ENCODE measurements at regions not wholly inside any gene's neighbourhood (a gene's known extent, or its start where the extent isn't known, plus 50 kb on each side); places are given as distances from the start of the nearest gene placed in this dataset.
"Not testable (repeated sequence)": the region's sequence is repeated elsewhere in the genome, so short reads cannot be mapped to it uniquely, and the experiment has no call there.

DNA sequence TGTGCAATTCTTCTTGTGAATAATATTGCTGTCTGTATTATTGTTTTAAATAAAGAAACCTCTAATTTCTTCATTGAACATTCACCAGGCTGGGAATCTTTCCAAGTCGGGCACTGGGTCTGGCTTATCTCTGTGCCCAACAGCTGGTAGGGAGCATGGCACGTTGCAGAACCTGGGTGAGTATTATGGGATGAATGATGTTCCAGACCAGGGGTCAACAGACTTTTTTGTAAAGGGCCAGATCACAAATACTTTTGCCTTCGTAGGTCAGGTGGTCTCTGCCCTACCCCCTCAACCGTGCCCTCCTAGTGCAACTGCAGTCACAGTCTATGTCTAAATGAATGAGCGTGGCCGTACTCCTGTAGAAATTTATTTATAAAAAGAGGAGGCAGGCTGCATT lies 81.6 kb upstream of the FOXQ1 start:
- DNase-seq, result no peak

DNA sequence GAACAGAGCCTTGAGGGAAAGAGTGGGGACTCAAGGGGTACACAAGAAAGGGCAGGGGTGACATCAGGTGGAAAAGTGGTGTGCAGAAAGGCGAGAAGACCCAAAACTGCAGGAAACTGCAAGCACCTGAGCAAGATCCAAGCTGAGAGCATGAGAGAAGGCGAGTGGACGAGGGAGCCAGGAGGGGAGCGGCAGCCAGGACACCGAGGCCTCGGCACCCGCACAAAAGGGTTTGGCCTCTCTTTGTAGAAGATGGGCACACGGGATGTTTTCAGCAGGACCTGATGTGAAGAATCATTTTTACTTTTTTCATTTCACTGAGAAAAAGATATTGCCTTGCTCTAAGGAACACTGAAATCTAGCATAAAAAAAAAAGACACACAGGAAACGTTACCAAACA lies 82.1 kb upstream of the FOXQ1 start:
- DNase-seq, result no peak

DNA sequence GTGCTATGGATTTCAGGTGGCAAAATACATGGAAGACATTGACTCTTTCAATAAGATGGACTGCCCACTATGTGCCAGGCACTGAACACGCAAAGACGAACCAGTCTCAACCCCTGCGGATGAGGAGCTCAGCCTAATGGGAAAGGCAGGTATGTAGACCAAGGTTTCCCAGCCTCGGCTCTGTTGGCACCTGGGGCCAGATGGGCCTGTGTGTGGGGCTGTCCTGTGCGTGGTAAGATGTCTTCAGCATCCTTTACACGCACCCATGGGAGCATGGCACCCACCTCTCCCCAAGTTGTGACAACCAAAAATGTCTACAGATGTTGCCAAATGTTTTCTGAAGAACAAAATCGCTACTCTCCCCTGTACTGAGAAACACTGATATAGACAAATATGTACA lies 82.6 kb upstream of the FOXQ1 start:
- no peak for DNase-seq

DNA sequence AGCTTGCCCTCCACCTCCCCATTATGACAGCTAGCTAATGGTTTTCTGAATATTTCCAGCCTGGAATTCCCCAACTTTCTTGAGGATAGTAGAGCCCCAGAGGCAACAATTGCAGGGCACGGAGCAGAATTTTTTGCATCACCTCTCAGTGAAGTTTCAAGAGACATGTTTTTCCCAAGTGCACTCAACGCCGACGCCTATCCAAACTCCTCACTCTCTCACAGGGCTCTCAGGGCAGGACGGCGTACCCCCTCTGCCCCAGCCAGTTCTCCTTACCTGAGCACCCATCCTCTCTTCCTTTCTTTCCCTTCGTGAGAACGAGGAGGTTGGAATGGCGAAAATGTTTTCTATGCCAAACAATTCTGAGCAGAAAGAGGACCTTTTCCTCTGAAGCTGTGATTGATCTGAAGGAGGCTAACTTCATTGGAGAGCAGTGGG lies 83.1 kb upstream of the FOXQ1 start:
- DNase-seq, result no peak

DNA sequence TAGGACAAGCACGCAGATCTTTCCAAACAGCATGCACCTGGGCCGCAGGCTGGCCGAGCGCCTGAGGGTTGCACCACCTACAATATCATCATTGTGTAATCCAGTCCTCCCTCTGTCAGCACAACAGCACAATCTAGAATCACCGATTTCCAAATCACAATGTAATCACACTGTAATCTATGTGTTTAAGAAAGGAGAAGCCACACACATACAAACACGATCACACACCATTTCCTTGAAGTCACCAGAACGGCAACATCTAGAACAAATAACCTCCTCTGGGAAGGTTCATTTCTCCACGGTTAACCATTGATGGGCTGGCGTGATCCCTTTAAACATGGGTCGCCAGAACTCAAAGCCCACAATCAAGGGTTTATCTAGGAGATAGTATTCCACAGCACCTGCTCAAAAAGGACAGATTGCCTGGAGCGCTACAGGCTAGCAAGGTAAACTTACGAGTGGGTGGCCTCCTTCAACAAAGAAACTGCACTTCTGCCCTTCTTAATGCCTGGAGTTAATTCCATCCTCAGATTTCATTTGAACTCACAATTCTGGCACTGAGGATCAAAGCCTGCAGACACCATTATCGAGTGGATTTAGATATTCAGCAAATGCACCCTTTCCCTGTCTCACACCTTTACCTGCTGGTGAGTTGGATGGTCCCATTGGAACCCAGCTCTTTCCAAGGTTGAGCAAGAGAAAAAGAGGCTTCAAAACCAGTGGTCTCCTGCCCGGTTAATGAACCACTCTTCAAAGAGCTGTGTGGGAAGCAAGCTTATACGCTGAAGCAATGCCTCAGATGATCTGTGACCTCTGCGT lies 83.8 kb upstream of the FOXQ1 start:
- no peak for DNase-seq

DNA sequence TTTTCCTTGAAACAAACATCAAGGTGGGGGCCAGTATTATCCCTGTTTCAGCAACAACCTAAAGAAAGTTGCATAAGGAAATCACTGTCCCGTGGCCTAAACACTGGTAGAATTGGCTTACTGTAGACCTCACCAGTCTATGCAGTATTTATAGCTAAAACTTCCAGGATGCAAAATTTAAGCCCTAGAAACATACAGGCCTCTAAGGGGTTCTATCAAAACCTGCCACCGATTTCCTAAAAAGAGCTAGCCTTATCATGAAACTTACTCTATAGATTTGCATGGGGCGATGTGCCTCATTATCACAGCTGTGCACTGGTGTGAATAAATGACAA lies 84.3 kb upstream of the FOXQ1 start:
- DNase-seq, result no peak

DNA sequence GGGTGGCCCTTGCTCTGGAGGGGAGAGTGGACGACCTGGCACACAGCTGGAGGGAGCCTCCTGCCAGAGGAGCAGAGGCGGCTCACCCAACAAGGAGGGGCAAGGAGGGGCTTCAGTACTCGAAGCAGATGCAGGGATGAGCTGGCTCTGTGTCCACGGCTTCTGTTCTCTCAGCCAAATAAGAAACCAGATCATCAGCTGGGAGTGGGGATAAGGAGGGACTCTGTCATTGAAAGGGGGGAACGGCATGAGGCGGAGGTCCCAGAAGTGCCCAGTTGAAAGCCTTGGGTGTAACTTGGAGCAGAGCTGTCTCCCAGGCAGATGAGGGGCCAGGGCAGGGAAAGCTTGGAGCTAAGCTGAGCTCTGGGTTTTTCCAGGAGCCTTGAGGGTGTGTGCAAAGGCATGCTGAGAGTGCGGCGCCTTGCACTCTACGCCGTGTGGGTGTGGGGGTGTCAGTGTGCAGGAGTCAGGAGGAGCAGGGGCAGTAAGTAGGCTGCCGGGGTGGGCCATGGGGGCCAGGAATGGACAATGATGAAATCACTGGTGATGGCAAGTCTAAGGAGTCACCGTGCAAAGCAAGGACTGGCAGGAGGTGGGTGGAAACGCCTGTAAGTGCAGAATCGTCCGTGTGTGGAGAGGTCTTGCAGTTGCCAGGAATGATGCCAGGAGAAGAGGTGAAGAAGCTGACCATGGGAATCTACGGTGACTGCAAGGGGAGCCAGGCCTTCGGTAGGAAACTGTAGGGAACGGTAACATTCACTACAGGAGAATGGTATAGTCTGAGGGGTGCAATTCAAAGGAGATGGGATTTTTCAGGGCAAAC lies 85.4 kb upstream of the FOXQ1 start:
- DNase-seq, result no peak

DNA sequence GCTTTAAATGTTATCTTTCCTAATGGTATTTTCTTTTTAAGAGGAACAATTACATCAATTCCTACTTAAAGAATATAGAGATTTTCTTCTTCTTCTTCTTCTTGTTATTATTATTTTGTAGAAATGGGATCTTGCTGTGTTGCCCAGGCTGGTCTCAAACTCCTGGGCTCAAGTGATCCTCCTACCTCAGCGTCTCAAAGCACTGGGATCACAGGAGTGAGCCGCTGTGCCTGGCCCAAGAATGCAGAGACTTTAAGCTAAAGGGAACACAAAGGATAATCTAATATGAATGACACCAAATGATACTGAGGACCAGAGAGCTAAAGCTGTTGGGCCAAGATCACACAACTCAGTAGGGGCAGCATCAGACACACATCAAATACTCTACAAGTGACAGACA lies 87.4 kb upstream of the FOXQ1 start:
- no peak for DNase-seq

DNA sequence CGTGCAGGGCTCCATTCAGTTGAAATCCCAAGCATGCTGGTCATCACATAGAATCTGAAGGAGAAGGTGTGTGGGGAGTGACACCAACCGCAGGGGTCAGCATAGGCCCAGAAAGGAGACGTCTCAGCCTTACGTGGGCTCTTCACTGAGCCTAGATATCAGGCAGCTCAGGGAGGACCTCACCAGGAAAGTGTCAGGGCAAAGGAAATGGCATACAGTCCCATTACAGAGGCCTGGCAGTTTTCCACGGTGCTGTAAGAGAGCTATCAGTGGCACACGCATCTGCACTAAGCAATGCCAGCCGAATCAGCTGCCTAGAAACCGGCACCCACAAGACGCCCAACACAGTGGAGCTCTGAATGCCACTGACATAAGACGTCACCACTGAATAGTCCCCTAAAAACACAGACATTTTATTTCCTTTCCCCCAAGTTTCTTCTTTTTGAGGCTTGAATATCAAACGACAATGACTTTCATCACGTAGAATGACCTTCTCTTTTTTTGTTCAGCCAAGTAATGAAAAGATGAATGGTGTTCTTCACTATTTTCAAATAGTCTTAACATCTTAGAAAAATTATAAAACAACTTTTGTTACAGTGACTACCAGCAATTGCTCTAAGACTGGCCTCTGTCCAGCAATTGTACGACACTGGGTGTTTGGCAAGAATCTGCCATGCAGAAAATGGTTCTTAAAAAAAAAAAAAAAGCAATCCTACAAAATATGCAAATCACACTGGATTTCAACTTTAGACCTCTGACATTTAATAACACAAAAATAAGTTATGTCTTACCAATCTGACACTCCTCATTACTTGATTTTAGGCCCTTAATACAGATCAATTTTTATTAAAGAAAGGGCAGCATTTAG lies 88.9 kb upstream of the FOXQ1 start:
- DNase-seq, result no peak

DNA sequence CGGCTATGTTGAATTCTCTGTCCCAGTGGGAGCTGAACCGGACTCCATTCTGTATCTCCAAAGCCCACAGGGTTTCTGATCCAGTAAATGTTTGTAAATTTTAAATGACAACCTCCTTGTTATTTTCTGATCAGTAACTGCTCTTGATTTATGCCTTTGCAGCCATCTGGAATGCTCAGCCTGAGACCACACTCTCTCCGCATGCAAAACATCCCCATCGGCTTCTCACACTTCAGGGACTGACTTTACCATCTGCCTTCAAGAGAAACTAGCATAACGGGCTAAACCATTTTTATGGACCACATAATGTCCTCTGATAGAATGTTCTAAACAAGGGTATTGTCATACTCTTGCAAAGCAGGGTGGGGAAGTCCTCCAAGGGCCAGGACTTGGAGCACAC lies 94.5 kb upstream of the FOXQ1 start:
- DNase-seq, result no peak

DNA sequence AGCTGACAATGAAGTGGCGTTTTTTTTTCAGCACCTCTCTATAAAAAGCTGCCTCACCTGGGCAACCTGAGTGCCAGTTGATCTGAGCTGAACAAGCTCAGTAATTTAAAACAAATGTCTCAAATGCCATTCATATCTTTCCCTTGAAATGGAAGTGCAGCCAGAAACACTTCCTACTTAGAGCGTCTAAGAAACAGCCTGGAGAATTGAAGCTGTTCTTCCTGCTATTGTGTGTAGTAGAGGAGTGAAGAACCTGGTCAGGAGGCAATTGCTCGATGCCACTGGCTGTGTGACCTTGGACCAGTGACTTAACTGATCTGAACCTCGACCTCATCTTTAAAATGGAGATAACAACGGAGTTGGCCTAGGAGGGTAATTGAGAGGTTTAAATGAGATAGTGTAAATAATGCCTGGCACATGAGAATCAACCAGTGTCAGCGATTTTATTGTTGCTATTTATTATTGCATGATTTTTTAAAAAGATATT lies 95.4 kb upstream of the FOXQ1 start:
- no peak for DNase-seq

DNA sequence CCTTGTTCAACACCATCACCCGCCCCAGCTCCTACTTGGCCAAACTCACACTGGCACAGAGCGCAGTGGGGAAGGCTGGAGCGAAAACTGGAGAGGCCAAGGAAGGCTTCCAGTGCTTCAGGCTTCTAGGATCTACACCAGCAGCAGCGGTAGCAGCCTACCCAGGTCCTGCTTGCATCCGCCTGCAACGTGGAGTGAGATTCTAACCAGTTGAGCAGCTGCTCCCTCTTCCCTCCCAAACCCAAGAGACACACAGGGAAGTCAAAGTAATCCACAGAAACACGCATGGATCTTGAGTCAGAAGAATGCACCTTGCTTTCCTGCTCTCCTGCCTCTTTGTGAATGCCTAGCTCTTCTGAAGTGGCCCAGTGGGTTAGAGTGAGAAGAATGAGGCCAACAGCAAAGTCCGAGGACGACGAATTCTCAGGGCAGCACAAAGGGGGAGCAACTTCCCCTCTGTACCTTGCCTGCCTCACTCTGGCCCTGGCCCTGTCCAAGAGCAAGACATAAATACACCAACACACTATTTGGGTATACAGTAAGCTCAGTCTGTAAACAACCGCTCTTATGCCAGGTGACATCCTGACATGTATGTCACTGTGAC lies 95.9 kb upstream of the FOXQ1 start:
- no peak for DNase-seq

DNA sequence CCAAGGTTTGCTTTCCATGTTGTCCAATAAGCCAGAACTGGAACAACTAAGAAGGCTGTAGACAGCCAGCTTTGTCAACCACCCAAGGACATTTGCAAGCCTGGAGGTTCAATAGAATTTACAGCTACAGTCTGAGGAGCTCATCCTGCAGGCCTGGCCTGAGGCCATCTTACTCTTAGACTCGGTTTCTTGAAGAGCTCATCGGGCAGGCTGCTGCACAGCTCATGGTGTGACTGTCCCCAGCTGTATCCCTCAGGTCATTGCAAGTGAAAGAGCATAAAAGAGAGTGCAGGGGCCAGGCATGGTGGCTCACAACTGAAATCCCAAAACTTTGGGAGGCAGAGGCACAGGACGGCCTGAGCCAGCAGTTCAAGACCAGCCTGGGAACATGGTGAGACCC lies 96.9 kb upstream of the FOXQ1 start:
- DNase-seq, result no peak

DNA sequence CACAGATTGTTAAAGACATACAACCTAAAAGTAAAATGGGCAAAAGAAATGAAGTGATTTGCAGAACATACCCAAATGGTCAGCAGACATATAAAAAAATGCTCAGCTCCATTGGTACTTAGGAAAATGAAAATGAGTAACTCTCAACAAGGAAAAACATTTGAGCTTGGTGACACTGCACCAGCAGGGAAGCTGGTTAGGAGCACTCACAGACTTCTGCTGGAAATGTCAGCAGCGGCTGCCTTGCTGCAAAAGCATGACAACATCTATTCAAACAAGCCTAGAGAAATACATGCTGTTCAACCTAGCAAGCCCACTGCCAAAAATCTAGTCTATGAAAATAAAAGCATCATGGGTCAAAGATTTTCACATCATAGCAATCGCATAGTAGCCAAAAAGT lies 99.0 kb upstream of the FOXQ1 start:
- no peak for DNase-seq

DNA sequence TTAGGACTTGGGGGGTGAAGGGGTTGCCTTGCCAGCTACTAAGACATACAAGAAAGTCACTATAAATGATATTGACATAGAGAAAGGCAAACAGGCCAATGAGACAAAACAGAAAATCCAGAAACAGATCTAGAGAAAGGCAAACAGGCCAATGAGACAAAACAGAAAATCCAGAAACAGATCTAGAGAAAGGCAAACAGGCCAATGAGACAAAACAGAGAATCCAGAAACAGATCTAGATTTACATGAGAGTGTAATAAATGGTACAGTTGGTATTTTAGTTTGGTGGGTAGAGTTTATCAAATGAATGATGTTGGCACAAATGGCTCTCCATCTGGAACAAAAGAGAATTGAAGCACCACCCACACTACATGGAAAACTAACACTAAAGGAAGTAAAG lies 99.8 kb upstream of the FOXQ1 start:
- not testable (repeated sequence) for DNase-seq

DNA sequence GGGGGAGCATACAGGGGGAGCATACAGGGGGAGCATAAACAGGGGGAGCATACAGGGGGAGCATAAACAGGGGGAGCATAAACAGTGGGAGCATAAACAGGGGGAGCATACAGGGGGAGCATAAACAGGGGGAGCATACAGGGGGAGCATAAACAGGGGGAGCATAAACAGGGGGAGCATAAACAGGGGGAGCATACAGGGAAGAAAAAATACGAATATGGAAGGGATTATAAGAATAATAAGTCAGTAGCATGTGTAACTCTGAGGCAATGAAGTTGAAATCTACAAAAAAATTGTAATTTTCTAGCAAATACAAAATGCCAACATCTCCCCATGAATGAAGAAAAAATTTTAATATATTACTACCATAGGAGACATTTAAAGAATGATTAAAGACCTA lies 101.3 kb upstream of the FOXQ1 start:
- DNase-seq, result not testable (repeated sequence)

DNA sequence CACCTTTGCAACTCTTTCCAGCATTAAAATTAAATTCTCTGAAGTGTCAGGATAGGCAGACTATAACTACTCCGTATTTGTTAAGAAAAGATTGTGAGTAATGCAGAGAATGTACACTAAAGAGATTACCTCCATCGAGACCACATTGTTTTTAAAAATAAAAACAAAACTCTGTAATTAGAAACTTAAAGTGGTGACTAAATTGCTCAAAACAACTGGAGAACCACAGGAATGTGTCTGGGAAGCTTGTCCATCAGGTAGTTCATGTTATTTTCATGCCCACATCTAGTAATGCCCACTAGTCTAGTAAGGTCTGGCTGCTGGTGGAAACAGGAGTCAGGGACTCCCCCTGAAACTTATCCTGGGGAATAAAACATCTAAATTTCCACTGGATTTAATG lies 103.0 kb upstream of the FOXQ1 start:
- no peak for DNase-seq

DNA sequence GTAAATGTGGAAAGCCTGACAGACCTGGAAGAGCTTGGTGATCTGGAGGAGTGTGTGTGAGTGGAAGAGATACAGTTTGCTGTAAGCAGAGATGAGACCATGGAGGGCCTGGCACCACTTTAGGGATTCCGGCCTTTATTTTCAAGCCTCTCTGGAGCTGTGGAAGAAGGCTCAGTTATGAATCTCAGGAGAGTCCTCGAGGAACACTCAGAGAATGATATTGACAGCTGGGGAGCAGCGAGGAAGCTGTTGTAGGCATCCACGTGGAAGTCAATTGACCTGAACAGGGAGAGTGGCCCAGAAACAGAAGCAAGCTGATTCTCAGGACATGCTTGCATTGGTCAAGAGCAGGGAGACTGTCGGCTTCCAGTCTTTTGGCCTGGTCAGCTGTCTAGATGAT lies 108.4 kb upstream of the FOXQ1 start:
- DNase-seq, result no peak

DNA sequence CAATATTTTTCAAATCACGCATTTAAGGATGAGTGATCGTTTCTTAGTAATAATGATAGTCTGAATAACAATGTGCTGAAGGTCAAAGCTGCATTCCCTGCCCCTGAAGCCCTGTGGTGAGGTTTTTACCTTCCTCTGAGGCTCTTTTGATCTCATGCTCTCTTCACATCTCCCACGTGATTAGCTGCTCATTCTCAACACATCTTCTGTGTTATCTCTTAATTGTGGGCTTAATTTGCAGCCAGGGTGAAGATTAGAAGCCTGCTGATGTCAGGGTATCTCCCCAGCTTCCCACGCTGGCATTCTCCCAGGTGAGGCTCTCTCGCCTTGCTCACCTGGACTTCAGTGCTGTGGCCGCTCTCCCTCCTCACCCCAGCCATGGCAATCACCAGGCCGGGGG lies 109.7 kb upstream of the FOXQ1 start:
- DNase-seq, result no peak

DNA sequence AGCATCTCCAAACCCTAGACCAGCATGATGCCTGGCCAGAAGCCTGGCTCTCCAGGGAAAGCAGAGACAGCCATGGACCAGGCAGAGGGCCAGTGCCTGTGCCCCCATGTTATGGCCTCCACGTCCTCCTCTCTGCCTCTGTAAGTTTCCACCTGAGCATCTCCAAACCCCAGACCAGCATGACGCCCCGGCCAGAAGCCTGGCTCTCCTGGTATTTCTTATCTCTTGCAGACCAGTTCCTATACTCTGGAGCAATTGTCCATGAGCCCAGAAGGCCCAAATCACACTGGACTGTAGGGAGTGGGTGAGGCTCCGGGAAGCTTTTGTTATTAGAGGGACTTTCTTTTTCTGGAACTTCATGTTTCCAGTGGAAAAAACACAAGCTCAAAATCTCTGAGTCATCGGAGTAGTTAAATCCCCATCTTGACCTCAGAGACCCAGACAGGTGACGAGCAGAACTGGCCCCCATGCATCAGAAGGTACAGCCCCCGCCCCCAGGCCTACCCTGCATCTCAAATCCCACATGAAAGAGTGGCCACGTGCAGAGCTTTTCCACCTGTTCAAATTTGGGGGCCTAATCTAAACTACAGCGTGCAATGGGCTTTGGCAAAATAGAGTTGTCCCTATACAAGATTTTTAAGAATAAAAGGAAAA lies 110.2 kb upstream of the FOXQ1 start:
- no peak for DNase-seq

DNA sequence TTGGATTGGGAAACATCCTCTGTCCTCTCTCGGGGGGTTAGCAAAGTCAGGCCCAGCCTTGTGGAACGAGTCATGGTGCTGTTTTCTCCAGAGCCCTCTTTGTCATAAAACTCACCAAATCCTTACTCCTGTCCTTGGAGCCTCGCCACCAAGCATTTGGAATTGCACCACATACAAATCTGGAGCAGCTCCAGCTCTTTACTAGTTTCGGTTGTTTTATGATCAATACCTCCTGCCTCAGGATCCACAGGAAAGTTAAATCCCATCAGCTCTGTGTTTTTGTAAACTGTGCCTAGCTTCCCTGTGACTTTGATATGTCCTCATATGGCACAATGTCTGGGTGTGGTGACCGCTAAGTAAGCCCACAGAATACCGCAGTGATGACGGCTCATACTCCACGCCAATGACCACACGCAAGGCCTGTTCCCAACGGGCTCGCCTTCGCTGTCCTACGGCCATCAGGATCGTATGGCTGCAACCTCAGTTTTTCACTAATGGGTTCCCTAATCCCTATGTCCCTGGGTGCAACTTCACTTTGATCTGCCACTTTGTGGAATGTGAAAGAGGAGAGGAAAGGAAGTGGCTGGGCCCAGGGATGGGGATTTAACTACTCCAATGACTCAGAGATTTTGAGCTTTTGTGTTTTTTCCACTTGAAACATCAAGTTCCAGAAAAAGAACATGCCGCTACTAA lies 111.3 kb upstream of the FOXQ1 start:
- no peak for DNase-seq

DNA sequence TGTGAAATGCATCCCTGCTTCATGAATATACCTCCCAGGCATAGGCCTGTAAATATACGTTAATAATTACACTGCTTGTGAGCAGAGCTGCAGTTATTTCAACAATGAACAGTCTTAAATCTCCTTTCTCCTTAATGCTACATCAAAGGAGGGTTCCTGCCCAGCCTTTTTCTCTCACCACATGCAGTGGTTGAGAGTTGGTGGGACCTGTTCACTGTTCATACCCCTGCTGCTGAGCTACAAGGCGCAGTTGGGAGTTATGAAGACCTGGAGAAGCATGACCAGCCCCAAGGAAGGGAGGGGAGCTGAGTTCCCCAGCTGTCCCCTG lies 111.9 kb upstream of the FOXQ1 start:
- DNase-seq, result no peak
